Activated naive CD4-positive, alpha-beta T cell (primary cell): ENCODE measurements at regions not wholly inside any gene's neighbourhood (a gene's known extent, or its start where the extent isn't known, plus 50 kb on each side); places are given as distances from the start of the nearest gene placed in this dataset.

ENCODE experiments used
- DNase-seq, 4 experiments: peaks; one replicate each; lab custom pipeline; 2025; lab: John Stamatoyannopoulos, UW

DNA sequence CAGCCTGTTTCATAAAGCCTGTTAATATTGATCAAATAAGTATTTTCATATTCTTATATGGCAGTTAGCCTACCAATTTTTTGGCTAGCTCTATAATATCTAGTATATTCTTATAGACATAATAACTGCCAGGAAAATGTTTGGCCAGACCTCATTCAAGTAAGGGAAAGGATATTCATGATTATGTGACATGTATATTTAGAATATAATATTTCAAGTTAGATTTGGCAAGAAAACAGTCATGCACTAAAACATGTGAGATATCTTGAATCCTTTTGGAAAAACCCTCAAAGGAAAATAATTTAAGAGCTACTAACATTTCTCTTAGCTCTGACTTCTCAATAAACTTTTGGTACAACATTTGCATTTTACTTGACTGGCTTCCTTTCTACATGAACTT is 694.1 kb downstream of the PLCL1 start:
- DNase-seq: no peak

DNA sequence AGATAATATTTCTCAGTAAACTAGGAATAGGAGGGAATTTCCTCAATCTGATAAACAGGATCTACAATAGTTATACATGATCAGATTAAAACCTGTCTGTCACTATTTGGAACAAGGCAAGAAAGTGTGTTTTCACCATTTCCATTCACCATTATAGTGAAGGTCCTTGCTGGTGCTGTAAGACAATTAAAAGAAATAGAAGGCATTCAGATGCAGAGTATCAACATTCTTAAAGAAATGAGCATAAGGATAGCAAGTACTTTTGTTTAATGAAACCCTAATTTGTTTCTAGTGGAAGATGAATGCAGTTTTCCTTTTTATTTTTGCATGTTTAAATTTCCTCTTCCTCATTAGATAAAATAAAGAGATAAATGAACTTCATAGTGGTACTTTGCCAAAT is 693.7 kb downstream of the PLCL1 start:
- no peak for DNase-seq

DNA sequence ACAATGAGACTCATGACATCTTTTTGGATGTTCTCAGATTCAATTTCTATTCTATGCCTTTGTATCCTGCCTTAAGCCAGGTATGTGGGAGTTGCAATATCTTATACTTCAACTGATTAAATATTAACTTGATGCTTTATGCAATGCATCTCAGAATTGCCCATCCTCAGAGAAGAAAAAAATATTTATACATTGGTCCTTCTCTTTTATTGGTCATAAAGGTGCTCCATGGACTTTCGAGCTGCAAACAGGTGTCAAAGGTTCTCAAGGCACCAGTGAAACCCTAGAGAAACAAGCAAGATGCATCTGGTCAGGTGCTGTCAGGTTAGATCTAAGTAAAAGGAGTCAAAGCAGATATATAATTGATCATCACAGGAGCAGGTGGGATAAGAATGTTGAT is 690.5 kb downstream of the PLCL1 start:
- no peak for DNase-seq

DNA sequence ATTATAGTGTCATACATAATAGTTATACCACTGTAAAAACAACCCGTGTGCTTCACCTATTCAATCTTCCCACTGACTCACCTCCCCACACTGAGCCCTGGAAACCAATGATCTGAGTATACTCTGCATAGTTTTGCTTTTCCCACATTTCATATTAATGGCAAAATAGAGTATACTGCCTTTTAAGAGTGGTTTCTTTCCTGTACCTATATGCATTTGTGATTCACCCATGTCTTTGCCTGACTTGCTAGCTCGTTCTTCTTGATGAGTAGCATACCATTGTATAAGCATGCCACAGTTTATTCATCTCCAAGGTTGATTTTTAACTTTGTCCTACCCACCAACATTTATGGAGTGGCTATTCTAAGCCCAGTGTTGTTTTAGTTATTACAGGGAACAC is 686.4 kb downstream of the PLCL1 start:
- no peak for DNase-seq

DNA sequence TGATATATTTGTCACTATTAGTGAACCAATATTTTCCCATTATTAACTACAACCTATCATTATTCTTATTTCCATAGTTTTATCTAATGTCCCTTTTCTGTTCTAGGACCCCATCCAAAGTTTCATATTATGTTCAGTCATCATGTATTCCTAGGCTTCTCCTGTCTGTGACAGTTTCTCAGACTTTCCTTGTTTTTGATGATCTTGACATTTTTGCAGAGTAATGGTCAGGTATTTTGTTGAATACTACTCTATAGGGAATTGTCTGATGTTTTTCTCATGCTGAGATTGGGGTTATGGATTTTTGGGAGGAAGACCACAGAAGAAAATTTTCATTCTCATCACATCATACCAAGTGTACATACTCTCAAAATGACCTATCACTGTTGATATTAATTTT is 684.6 kb downstream of the PLCL1 start:
- no peak for DNase-seq

DNA sequence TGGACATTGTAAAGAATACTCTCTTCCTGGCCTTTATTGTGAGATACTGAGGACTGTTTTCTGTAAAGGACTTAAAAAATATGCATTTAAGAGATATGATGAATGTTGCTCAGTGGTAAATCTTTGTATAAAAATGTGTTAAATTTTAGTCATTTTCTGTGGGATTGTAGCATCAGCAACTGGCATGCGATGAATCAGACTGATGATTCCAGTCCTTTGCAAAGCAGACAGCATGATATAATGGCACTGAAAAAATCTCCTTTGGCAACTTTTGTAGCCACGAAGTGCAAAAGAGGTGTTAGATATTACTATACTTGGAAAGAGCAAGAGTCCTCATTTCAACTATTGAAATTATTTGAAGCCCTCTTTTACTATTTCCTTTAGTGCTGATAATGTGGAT is 678.7 kb downstream of the PLCL1 start:
- no peak for DNase-seq

DNA sequence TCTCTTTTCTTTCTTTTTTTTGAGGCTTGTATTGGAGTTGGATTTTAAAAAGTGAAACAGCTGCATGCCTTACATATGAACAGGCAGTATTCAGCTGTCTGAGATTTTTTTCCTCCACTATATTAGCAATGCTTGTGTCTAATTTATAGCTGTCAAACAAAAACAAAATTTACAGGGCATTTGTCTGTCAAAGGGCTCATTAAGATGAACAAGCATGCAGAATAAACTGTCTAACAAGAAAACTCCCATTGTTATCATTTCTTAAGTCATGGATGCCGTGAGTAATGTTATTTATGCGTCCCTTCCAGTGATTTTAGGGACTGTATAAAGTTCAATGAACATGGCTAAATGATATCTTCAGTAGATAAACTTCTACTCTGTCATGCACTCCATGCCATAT is 674.7 kb downstream of the PLCL1 start:
- DNase-seq: no peak

DNA sequence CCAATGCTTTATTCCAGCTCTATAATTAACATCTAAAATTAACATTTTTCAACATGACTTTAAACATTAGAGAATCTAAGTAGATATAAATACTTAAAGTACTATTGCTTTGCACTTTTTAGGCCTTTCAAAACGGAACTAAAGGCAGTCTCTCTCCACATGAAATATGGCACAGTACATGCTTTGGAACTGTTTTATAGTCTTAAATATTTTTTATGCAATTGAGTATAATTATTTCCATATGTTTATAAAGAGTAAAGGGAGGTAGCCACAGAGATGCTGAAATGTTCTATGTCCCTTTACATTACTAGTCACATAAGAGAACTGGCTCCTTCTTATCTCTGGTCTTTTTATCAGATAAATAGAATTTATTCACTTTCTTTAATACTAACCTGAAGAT is 674.0 kb downstream of the PLCL1 start:
- DNase-seq: no peak

DNA sequence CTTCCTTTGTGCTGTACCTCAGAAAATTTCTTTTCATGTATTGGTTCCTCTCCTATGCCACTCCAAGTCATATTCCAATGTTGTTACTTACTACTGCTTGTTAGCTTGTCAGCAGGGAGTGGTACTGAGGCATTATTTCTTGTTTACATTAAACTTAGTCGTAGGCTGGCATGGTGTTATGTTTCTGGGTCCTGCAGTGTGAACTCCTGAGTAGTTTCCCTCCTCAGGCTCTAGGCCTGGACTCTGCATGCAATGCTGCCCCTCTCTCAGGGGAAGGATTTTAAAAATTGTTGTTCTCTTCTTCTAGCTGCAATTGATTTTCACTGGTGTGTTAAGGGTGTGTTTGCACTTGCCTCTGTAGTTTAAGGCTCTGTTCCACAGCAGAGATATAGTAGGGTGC is 671.6 kb downstream of the PLCL1 start:
- DNase-seq: no peak

DNA sequence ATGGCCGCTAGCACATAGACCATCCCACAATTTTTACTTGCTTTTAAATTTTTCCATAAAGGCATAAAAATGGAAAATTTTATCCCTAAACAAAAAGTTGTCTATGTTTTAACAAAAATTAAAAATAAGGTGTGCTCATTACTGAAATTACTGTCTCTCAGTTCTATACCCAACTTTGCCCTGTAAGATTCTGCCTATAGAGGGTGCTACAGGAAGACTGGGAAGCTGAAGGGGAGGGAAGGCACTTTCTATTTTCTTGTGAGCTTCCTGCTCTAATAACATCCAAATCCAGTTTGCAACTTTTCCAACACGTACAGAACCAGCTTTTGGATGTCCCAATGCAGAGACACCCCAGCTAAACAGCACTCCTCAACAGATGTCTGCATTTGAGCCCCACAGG is 666.9 kb downstream of the PLCL1 start:
- DNase-seq: no peak

DNA sequence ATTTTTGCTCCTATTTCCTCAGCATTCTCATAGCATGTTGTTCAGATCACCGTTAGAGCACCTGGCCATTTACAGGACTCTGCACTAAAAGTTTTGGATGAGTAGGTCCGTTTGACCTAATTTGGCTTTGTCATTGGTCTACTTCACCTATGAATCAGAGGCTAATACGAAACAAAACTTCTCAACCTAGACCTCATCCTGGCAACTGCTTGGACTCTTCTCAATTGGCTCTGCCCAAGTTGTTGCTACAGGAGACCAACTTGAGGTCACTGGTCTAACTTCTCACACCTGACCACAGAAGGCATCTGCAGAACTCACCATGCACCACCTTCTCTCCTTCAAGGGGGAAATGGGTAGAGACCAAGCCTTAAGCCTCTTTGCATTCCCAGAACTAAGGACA is 663.7 kb downstream of the PLCL1 start:
- no peak for DNase-seq

DNA sequence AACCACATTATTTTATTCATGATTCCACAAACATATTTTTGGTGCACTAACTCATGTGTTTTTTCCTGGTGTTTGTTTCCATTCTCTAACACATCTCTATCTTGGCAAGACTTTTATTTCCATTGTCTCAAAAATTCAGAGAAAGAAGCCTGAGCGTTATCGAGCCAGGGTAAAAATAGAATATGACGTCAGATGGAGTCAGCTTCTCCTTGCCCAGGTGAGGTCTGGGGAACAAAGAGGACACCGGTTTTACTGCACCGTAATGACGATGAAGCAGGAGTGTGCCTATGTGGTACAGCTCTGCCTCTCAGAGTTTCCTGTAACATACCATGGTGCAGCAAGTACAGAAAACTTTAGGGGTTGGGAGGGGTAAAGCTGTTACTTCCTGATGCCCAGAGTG is 661.6 kb downstream of the PLCL1 start:
- no peak for DNase-seq

DNA sequence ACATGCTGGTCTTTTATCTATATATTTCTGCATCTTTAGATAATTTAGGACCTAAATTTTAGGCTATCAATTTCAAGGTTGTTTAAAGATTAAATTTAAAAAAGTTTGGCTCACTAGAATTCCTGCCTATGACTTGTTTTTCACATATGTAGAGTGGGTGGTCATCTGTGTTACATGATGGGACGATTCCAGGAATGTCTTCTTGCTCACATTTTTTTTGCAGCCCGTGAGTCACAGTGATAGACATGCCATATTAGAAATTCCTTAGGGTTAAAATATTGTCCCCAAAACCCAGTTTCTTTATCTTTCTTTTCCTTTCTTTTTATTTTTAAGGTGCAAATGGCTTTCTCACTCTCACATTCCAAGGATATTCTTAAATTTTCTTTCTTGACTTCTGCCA is 652.0 kb downstream of the PLCL1 start:
- no peak for DNase-seq

DNA sequence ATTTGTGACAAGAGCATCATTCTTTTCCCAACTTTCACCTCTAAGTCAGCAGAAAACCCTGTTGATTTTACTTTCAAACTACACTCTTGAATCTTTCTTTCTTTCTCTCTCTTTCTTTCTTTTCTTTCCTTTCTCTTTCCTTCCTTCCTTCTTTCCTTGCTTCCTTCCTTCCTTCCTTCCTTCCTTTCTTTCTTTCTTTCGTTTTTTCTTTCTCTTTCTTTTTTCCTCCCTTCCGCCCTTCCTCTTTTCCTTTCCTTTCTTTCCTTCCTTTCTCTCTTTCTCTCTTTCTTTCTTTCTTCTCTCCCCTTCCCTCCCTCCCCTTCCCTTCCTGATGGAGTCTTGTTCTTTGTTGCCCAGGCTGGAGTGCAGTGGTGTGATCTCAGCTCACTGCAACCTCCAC is 649.5 kb downstream of the PLCL1 start:
- DNase-seq: no peak

DNA sequence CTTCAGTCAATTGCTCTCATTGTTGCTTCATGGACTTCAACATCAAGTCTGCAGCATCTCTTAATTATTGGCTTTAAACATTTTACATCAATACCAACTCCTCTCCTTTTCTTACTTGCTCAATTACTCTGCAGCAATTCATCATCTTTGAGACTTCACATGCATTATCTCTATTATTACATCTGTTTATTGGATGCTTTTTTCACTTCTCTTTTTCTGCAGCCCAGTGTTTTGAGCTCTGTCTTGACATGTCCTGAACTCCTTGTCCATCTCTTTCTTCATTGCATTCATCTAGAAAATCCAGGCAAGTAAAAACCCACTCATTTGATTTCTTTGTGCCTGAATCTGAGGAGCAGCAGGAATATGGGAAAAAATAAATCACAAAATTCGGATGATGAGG is 647.9 kb downstream of the PLCL1 start:
- no peak for DNase-seq

DNA sequence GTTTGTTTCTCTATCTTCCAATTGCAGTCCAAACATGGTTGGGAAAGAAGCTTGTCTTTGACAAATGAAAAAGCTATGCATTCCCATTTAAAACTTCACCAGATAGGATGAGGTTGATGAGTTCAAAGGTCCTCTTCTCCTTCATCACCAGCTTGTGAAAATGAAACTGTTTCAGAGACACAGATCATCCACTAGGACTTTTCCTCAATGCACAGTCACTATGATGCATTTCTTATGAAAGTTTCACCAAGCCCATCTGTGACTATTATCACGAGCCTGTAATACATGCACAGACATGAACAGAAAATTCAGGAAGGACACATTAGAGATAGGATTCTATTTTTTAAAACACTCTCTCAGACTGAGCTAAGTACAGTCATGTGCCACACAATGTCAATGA is 644.4 kb downstream of the PLCL1 start:
- DNase-seq: no peak

DNA sequence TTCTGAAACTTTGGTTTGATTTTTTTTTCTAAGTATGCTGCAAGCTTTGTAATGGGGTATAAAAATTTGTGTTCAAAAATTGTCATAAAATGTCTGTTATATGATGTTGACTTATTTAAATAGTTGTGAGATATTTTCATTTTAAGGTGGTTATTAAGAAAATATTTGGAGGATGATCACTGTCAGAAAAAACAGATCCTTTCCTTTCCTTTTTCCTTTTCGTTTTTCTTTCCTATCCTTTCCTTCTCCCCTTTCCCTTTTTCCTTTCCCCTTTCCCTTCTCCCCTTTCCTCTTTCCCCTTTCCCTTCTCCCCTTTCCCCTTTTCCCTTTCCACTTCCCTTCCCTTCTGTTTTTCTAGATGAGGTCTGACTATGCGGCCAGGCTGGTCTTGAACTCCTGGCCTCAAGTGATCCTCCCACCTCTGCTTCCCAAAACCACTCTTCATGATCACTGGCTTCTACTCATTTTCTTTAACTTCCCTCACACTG is 640.5 kb downstream of the PLCL1 start:
- no peak for DNase-seq

DNA sequence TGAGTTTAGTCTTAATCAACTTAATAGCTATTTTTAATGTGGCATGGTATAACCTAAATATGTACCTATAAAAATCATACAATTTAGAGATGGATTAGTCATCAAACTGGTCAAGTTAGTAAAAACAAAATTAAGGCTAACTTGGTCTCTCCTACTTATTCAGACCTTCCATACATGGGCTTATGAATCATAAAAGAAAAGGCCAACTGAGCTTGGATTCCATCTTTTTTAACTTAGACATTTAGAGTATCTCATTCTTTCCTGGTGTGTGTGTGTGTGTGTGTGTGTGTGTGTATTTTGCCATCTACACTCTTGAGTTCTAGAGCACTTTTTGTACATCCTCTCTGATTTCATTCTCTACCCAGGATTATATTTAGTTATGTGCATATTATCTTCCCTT is 637.5 kb downstream of the PLCL1 start:
- DNase-seq: no peak

DNA sequence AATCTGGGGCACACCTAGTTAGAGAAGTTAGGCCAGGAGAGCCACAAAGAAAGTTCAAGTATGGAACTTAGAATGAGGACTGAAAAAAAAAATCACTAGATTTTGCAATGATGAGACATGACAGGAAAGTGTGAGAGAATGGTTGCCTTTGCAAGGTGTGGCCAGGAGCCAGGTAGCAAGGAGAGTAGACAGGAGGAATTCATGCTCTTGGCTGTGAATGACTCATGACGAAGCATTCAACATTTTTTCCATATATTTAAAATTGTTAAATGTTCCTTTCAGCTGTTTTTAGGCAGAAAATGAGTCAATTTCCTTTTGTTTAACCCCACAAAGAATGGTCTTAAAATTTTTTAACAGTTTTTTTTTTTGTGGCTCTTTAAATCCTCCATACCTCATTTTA is 636.9 kb downstream of the PLCL1 start:
- DNase-seq: no peak

DNA sequence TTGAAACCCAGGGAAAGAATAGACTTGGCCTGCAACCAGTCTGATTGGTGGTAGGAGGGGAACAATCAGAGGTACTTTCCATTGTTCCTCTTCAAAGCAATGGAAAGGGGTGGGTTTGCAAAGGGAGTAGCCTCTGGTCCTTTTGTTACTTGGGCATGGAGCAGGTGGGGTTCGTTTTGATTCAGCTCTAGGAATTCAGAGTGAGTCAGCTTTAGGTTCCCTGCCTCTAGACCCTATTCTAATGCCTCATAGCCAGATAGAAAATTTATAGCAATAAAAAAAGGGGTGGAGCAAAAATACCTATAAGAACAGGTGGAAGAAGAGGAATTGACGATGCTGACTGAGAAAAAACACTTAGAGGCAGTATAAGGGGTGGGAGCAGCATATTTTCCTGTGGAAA is 636.4 kb downstream of the PLCL1 start:
- no peak for DNase-seq

DNA sequence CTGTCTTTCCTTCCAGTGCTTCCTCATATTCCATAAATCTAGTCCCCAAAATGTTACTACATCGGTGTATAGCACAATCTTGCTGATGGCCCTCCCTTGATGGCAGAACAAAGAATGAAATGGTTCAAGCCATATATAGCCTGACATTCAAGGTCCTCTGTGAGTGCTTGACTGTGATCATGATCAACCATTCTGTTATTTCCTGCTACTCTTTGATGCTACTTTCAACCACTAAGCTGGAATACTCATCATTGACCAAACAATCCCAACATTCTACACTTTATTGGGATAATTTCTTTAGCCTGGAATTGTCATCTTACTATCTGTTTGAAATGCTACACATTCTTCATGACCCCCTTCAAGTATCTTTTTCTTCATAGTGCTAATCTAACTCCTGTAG is 633.9 kb downstream of the PLCL1 start:
- no peak for DNase-seq

DNA sequence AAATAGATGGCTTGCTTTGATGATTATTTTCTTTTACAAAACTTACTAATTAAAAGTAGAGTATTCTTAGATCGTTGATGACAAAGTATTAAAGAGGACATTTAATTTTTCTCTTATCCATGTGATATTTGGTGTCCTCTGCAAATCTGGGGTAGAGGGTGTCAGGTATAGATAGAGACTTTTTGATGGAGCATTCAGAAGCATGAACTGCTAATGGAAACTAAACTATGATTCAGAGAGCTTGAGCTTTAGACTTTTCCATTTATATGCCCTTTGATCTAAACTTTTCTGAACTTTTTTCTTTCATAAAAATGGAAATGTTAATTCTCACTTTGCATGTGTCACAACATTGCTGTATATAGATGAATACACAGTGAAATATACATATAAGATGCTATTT is 619.7 kb downstream of the PLCL1 start:
- no peak for DNase-seq

DNA sequence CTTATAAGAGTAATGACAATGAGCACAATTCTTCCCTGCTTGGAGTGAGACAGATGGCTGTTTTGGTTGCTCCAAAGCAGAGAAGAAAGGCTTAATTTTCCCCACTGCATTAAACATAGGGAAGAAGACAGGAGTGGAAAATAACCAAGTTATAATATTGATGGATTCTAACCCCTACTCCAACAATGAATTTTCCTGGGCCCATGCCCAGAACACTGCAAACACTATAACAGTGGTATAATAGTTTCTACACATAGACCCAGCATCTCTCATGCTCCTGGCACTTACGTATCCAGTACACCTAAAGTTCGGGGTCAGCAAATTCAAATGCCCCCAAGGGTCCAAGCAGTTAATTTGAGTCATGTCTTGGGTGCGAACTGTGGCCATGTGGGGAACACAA is 613.4 kb downstream of the PLCL1 start:
- no peak for DNase-seq

DNA sequence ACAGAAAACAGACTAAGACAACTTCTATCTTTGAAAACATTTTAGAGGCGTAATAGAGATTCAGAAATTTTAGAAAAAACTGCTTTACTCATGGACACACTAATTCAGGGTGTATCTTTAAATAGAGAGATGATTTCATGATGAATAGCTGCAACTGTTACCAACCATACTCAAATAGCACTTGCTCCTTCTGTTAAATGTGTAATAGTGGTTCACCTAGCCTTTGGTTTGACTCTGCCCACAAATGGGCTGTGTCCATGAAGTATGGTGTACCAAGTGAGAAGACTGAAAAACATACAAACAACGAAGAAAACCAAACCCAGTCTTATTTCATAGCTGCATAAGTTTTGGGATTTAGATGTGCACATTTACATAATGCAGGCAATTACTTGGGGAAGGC is 610.6 kb downstream of the PLCL1 start:
- DNase-seq: no peak

DNA sequence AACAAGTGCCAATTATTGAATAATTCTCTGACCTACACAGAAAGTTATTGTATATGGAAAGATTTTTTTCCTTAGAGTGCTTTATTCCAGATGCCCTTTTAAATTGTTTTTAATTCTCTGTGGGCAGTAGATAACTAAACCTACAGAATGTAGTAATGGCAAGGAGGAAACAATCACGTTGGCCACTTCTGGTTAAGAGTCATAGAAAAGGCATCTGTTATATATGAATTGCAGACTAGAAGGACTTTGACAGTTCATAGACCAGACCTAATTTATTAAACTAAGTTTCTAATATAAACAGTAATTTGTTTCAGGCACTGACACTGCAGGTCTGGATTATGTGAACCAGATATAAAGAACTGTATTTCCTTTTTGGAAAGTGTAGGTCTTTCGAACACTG is 607.5 kb downstream of the PLCL1 start:
- no peak for DNase-seq
